ENCODE measurements at regions not wholly inside any gene's neighbourhood (a gene's known extent, or its start where the extent isn't known, plus 50 kb on each side); places are given as distances from the start of the nearest gene placed in this dataset.

DNA sequence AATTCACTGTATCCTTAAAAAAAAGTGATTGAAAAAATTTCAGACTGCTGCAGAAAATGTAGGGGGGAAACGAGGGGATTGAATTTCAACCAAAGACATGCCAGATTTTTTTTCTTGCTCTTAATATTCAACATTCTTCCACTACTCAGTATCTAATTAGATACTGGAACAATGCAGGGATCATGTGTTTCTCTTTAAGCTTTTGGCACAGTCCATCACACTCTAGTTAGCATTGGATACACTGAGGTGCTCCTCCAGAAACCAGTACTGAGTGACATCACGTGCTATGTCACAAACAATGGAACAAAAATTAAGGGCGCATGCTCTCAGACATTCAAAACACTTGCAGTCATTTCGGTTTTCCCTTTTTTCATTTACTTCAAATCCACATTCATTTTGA lies 298.6 kb upstream of the PSMD7 start:
- TF ChIP-seq, protein P1, sequence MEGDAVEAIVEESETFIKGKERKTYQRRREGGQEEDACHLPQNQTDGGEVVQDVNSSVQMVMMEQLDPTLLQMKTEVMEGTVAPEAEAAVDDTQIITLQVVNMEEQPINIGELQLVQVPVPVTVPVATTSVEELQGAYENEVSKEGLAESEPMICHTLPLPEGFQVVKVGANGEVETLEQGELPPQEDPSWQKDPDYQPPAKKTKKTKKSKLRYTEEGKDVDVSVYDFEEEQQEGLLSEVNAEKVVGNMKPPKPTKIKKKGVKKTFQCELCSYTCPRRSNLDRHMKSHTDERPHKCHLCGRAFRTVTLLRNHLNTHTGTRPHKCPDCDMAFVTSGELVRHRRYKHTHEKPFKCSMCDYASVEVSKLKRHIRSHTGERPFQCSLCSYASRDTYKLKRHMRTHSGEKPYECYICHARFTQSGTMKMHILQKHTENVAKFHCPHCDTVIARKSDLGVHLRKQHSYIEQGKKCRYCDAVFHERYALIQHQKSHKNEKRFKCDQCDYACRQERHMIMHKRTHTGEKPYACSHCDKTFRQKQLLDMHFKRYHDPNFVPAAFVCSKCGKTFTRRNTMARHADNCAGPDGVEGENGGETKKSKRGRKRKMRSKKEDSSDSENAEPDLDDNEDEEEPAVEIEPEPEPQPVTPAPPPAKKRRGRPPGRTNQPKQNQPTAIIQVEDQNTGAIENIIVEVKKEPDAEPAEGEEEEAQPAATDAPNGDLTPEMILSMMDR (conservative IDR thresholded peaks at IDR 0.05 in 1 of 2, IDR thresholded peaks at IDR 0.05 in 1 of 2; ENCODE audit: extremely low read depth in 1 of 2, insufficient read depth in 1 of 2, low read depth in 1 of 2, low read length in 2 of 2) = no peak
- no peak for TF ChIP-seq EZH2 (IDR thresholded peaks at IDR 0.05; ENCODE audit: borderline replicate concordance, low read length)

Measured in mammary epithelial cell (primary cell).